WTC11 (cell line): ENCODE measurements at regions not wholly inside any gene's neighbourhood (a gene's known extent, or its start where the extent isn't known, plus 50 kb on each side); places are given as distances from the start of the nearest gene placed in this dataset.

Experiments
- ATAC-seq: fragments of 200-7000 bp; cut with Tn5 transposase; 2 replicates; pipeline ENCODE4 v1.10.0; 2021; ENCODE audit warnings: mild to moderate bottlenecking, moderate library complexity
- CTCF ChIA-PET: fragments of 300-600 bp; sonication (Branson Sonifier 250); formaldehyde crosslinking; loops from one replicate; lab custom pipeline; 2021; ENCODE audit warnings: antibody characterized with exemption; lab: Charles Lee
- POLR2A ChIA-PET: fragments of 350-600 bp; sonication (Branson Sonifier 250); formaldehyde crosslinking; loops from one replicate; lab custom pipeline; 2021; ENCODE audit warnings: antibody characterized with exemption; lab: Charles Lee
- DNase-seq: peaks from one replicate; pipeline ENCODE4 v3.0.0; 2021; ENCODE audit warnings: low spot score
- H3K27ac Mint-ChIP-seq: 2 replicates; pipeline ENCODE4 v1.8.0; 2021; ENCODE audit warnings: mixed read lengths
- H3K27me3 Mint-ChIP-seq: 2 replicates; pipeline ENCODE4 v1.8.0; 2021; ENCODE audit warnings: low read depth, mild to moderate bottlenecking, moderate library complexity, mixed read lengths
- H3K36me3 Mint-ChIP-seq: 2 replicates; pipeline ENCODE4 v1.8.0; 2021; ENCODE audit warnings: mixed read lengths
- H3K4me1 Mint-ChIP-seq: 2 replicates; pipeline ENCODE4 v1.8.0; 2022; ENCODE audit warnings: mixed read lengths
- H3K4me3 Mint-ChIP-seq: 2 replicates; pipeline ENCODE4 v1.8.0; 2021; ENCODE audit warnings: mild to moderate bottlenecking, moderate library complexity, mixed read lengths
- H3K9me3 Mint-ChIP-seq: 2 replicates; pipeline ENCODE4 v1.8.0; 2021; ENCODE audit warnings: mixed read lengths
- AFF4 ChIP-seq: sonication (generic); formaldehyde crosslinking; IDR thresholded peaks from 2 replicates; pipeline ENCODE4 v1.8.1; 2023; ENCODE audit warnings: mild to moderate bottlenecking, missing genetic modification reagents, borderline replicate concordance
- ARID4B ChIP-seq: sonication (generic); formaldehyde crosslinking; IDR thresholded peaks from 2 replicates; pipeline ENCODE4 v1.8.0; 2023; ENCODE audit warnings: missing genetic modification reagents, mild to moderate bottlenecking, borderline replicate concordance
- CBFB ChIP-seq: sonication (generic); formaldehyde crosslinking; IDR thresholded peaks from 2 replicates; pipeline ENCODE4 v1.8.1; 2022; ENCODE audit warnings: mild to moderate bottlenecking, low read depth, missing genetic modification reagents
- CREM ChIP-seq: sonication (generic); formaldehyde crosslinking; IDR thresholded peaks from 2 replicates; pipeline ENCODE4 v1.8.1; 2022; ENCODE audit warnings: mild to moderate bottlenecking, missing genetic modification reagents, moderate library complexity
- ERG ChIP-seq: fragments of 250-450 bp; sonication (Bioruptor Pico); IDR thresholded peaks from 2 replicates; pipeline ENCODE4 v1.8.0; 2021; ENCODE audit warnings: mild to moderate bottlenecking
- FOXP1 ChIP-seq: sonication (generic); formaldehyde crosslinking; IDR thresholded peaks from 2 replicates; pipeline ENCODE4 v1.8.0; 2022; ENCODE audit warnings: missing genetic modification reagents, mild to moderate bottlenecking, moderate library complexity, borderline replicate concordance
- GABPB1 ChIP-seq: sonication (generic); formaldehyde crosslinking; IDR thresholded peaks from 2 replicates; pipeline ENCODE4 v1.8.1; 2023; ENCODE audit warnings: mild to moderate bottlenecking, missing genetic modification reagents
- HMGA2 ChIP-seq: fragments of 250-450 bp; sonication (Bioruptor Pico); IDR thresholded peaks from 2 replicates; pipeline ENCODE4 v1.4.0; 2021; ENCODE audit warnings: mild to moderate bottlenecking, moderate library complexity
- IRF1 ChIP-seq: sonication (generic); formaldehyde crosslinking; IDR thresholded peaks from 2 replicates; pipeline ENCODE4 v1.8.0; 2023; ENCODE audit warnings: missing genetic modification reagents
- IRF2 ChIP-seq: sonication (generic); formaldehyde crosslinking; IDR thresholded peaks from 2 replicates; pipeline ENCODE4 v1.8.0; 2022; ENCODE audit warnings: low read depth, missing genetic modification reagents, borderline replicate concordance
- MXD4 ChIP-seq: fragments of 250-450 bp; sonication (Bioruptor Pico); IDR thresholded peaks from 2 replicates; pipeline ENCODE4 v1.8.0; 2021; ENCODE audit warnings: mild to moderate bottlenecking, moderate library complexity, borderline replicate concordance
- MYBL2 ChIP-seq: sonication (generic); formaldehyde crosslinking; IDR thresholded peaks from 2 replicates; pipeline ENCODE4 v1.8.1; 2023; ENCODE audit warnings: mild to moderate bottlenecking, moderate library complexity, missing genetic modification reagents
- NFE2L1 ChIP-seq: sonication (generic); formaldehyde crosslinking; IDR thresholded peaks from 2 replicates; pipeline ENCODE4 v1.8.1; 2023; ENCODE audit warnings: missing genetic modification reagents
- PREB ChIP-seq: sonication (generic); formaldehyde crosslinking; IDR thresholded peaks from 2 replicates; pipeline ENCODE4 v1.8.1; 2022; ENCODE audit warnings: mild to moderate bottlenecking, missing genetic modification reagents, moderate library complexity, borderline replicate concordance
- RORB ChIP-seq: fragments of 250-450 bp; sonication (Bioruptor Pico); IDR thresholded peaks from 2 replicates; pipeline ENCODE4 v1.9.0; 2021; ENCODE audit warnings: mild to moderate bottlenecking
- SMAD4 ChIP-seq: sonication (generic); formaldehyde crosslinking; IDR thresholded peaks from 2 replicates; pipeline ENCODE4 v1.8.0; 2022; ENCODE audit warnings: mild to moderate bottlenecking, missing genetic modification reagents
- ZNF121 ChIP-seq: sonication (generic); formaldehyde crosslinking; IDR thresholded peaks from 2 replicates; pipeline ENCODE4 v1.8.0; 2023; ENCODE audit warnings: missing genetic modification reagents
- ZNF138 ChIP-seq: sonication (generic); formaldehyde crosslinking; conservative IDR thresholded peaks from 2 replicates; pipeline ENCODE4 v1.8.1; 2022; ENCODE audit warnings: mild to moderate bottlenecking, moderate library complexity, missing genetic modification reagents
- ZNF232 ChIP-seq: sonication (generic); formaldehyde crosslinking; IDR thresholded peaks from 2 replicates; pipeline ENCODE4 v1.8.0; 2022; ENCODE audit warnings: mild to moderate bottlenecking, missing genetic modification reagents
- ZNF317 ChIP-seq: sonication (generic); formaldehyde crosslinking; IDR thresholded peaks from 2 replicates; pipeline ENCODE4 v1.8.1; 2023; ENCODE audit warnings: low read depth, mild to moderate bottlenecking, moderate library complexity, missing genetic modification reagents, borderline replicate concordance
- ZNF416 ChIP-seq: fragments of 250-450 bp; sonication (Bioruptor Pico); IDR thresholded peaks from 2 replicates; pipeline ENCODE4 v1.9.0; 2021; ENCODE audit warnings: mild to moderate bottlenecking, inconsistent platforms

- TF ChIP-seq IRF1 (CRISPR knock-in tag): no peak
- no peak for TF ChIP-seq CBFB (CRISPR knock-in tag)
- TF ChIP-seq GABPB1 (CRISPR knock-in tag): no peak
- TF ChIP-seq, all 79 proteins: peak for 0
Measured at GRCh38 chr15:85314633-85315032, 65.8 kb upstream of the AKAP13 start (continued).

- no peak for DNase-seq
- H3K9me3 Mint-ChIP-seq: peaks cover 13% of the 10 kb centered on the region
- no peak overlapping the region for H3K27ac Mint-ChIP-seq
- ChIA-PET CTCF (interaction anchor here (0.7 to 1.6 kb wide), 3 partner anchors 15 to 238 kb away, joined by 3 to 6 read pairs (median 4); no protein-coding TSS in a partner anchor), POLR2A (no interaction called here)
- H3K36me3 Mint-ChIP-seq: no peaks in the 10 kb centered on the region
- TF ChIP-seq MXD4 (CRISPR knock-in tag) (no peak), CREM (CRISPR knock-in tag) (no peak), IRF2 (no peak), ERG (CRISPR knock-in tag) (no peak), SMAD4 (no peak)
- H3K4me1 Mint-ChIP-seq: peaks cover 11% of the 10 kb centered on the region
- no peak for ATAC-seq
- no peak overlapping the region for H3K4me3 Mint-ChIP-seq
- H3K27me3 Mint-ChIP-seq: no peaks in the 10 kb centered on the region; the same call in 1 of the 2 replicates
Measured at GRCh38 chr15:85316244-85316934, 64.0 kb upstream of the AKAP13 start.

GRCh38 chr15:85318048-85318731, 62.2 kb upstream of the AKAP13 start:
- peaks cover 25% of the 10 kb centered on the region for H3K9me3 Mint-ChIP-seq
- H3K27ac Mint-ChIP-seq: no peak overlapping the region
- H3K4me3 Mint-ChIP-seq: no peak overlapping the region
- DNase-seq (no peak), ATAC-seq (no peak)
- CTCF ChIA-PET: interaction anchor here (0.9 to 1.2 kb wide), 2 partner anchors 10 to 13 kb away, joined by 3 to 4 read pairs; no protein-coding TSS in a partner anchor
- H3K27me3 Mint-ChIP-seq: no peaks in the 10 kb centered on the region; the same call in 1 of the 2 replicates
- POLR2A ChIA-PET: interaction anchor here (1.1 kb wide), 1 partner anchor 51 kb away, joined by 3 read pairs; no protein-coding TSS in a partner anchor
- H3K4me1 Mint-ChIP-seq: peaks cover 4% of the 10 kb centered on the region
- no peaks in the 10 kb centered on the region; the same call in 1 of the 2 replicates for H3K36me3 Mint-ChIP-seq
- no peak for TF ChIP-seq ZNF138 (CRISPR knock-in tag)
- no peak for TF ChIP-seq CREM (CRISPR knock-in tag)
- no peak for TF ChIP-seq ZNF416 (CRISPR knock-in tag)
- TF ChIP-seq NFE2L1 (CRISPR knock-in tag): no peak
- no peak for TF ChIP-seq MYBL2 (CRISPR knock-in tag)
- TF ChIP-seq MXD4 (CRISPR knock-in tag): no peak
- no peak for TF ChIP-seq ZNF232
- TF ChIP-seq AFF4: no peak
- no peak for TF ChIP-seq PREB (CRISPR knock-in tag)
- TF ChIP-seq HMGA2 (CRISPR knock-in tag): no peak
- TF ChIP-seq ZNF317: no peak
- no peak for TF ChIP-seq FOXP1
- no peak for TF ChIP-seq ARID4B (CRISPR knock-in tag)
- TF ChIP-seq RORB (CRISPR knock-in tag): no peak
- no peak for TF ChIP-seq ZNF121
